Bronchial epithelial cell (primary cell): ENCODE measurements at regions not wholly inside any gene's neighbourhood (a gene's known extent, or its start where the extent isn't known, plus 50 kb on each side); places are given as distances from the start of the nearest gene placed in this dataset.

Experiments used
- DNase-seq: peaks from one replicate; pipeline ENCODE4 v3.0.0-alpha.2; 2010; ENCODE audit warnings: low read depth
- FAIRE-seq: peaks from 2 replicates; lab custom pipeline; 2011; peaks lifted over from hg19 to GRCh38; lab: Jason Lieb, UNC
- H3K27me3 ChIP-seq: 2 replicates; pipeline ENCODE4 v1.5.1; 2011; ENCODE audit warnings: low read length; ENCODE audit not compliant: control insufficient read depth, insufficient read depth
- H3K36me3 ChIP-seq: 2 replicates; pipeline ENCODE4 v1.5.1; 2011; ENCODE audit warnings: low read length; ENCODE audit not compliant: control insufficient read depth, insufficient read depth
- H3K4me3 ChIP-seq: 2 replicates; pipeline ENCODE4 v1.5.1; 2011; ENCODE audit warnings: mild to moderate bottlenecking, low read depth, low read length, control low read depth
- TF ChIP-seq, protein P1 (sequence below): IDR thresholded peaks from 2 replicates; pipeline ENCODE4 v1.5.1; 2011; ENCODE audit warnings: mild to moderate bottlenecking, moderate library complexity, low read length, control low read depth, inconsistent platforms; ENCODE audit not compliant: insufficient read depth, severe bottlenecking

DNA sequence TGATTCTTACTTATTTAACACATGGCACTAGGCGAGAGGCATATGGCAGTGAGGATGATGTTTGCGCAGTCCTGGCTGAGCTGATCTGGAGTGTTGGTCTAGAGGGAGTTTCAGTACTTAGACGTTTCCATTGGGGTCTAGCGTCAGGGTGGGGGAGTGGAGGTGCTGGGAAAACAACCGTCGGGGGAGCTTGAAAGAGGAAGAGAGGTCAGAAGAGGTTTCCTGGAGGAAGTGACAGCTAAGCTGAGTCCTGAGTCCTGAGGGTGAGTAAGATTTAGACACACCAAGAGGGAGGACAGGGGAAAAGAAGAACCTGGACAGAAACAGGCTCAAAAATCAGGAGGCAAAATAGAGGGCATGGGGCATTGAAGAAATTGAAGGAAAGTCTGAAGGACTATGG lies 81.4 kb downstream of the ALOX5AP start:
- H3K27me3 ChIP-seq: no peaks in the 10 kb centered on the region
- H3K36me3 ChIP-seq: no peaks in the 10 kb centered on the region
- TF ChIP-seq, protein P1, sequence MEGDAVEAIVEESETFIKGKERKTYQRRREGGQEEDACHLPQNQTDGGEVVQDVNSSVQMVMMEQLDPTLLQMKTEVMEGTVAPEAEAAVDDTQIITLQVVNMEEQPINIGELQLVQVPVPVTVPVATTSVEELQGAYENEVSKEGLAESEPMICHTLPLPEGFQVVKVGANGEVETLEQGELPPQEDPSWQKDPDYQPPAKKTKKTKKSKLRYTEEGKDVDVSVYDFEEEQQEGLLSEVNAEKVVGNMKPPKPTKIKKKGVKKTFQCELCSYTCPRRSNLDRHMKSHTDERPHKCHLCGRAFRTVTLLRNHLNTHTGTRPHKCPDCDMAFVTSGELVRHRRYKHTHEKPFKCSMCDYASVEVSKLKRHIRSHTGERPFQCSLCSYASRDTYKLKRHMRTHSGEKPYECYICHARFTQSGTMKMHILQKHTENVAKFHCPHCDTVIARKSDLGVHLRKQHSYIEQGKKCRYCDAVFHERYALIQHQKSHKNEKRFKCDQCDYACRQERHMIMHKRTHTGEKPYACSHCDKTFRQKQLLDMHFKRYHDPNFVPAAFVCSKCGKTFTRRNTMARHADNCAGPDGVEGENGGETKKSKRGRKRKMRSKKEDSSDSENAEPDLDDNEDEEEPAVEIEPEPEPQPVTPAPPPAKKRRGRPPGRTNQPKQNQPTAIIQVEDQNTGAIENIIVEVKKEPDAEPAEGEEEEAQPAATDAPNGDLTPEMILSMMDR: no peak
- FAIRE-seq (no peak), DNase-seq (no peak)
- H3K4me3 ChIP-seq: no peak overlapping the region

DNA sequence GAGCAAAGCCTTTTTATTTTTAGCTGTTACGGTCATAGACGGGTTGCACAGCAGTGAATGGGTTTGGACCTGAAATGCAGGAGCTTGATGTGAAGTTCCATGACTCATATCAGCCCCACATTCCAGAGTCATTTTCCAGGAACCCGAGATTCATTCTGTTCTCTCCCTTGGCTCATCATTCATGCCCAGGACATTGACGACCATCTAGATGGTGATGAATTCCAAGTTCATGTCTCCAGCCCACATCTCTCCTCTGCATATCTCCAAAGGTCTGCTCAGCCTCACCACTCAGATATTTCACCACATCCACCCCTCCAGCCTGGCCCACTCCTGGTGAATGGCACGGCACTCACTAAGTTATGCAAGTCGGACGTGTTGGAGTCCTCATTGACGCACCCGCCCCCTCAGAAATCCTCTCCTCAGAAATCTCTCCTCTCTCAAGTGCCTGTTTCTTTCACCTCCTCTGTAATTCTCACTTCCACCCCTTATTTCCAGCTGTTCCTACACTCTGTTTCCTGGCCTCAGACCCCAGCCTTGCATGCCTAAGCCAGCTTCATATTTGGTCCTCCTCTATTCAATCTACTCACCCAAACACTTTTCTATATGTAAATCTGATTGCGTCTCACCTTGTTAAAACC lies 83.1 kb downstream of the ALOX5AP start:
- DNase-seq (peak; percentile 90), FAIRE-seq (peak; percentile 68)
- TF ChIP-seq, protein P1: no peak
- no peaks in the 10 kb centered on the region for H3K27me3 ChIP-seq
- no peak overlapping the region for H3K4me3 ChIP-seq
- H3K36me3 ChIP-seq: no peaks in the 10 kb centered on the region

DNA sequence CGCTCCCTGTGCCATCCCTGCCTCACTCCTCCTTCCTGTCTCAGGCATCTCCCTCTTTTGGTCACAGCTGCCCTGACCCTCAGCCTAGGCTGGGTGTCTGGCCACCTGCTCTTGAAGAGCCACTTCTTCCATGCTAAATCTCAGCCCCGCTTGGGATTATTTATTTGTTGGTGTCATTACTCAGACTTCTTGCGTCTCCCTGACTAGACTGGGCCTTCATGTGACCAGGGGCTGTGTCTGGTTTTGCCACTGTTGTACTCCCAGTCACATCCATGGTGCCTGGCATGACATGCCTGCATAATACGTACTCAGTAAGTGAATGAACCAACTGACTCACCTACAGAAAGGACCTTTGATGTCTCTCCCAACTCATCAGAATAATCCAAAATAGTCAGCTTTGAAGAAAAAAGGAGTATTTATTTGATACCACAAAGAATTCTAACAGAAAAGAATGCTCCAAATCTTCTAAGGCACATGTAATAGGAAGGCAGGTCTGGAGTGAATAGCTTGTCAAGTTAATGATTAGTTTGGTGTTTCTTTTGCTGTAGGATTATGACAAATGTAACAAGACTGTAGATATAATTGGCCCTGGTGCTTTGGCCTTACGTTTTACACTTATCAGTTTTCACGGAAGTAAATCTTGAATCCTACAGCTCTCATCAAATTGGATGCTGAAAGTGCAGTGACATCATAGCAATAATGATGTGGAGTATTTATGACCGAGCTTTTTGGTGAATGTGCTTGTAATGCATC lies 84.0 kb downstream of the ALOX5AP start:
- Histone ChIP-seq H3K36me3 (no peaks in the 10 kb centered on the region), H3K27me3 (no peaks in the 10 kb centered on the region), H3K4me3 (no peak overlapping the region)
- FAIRE-seq (peak; percentile 7), DNase-seq (no peak)
- TF ChIP-seq, protein P1: no peak

DNA sequence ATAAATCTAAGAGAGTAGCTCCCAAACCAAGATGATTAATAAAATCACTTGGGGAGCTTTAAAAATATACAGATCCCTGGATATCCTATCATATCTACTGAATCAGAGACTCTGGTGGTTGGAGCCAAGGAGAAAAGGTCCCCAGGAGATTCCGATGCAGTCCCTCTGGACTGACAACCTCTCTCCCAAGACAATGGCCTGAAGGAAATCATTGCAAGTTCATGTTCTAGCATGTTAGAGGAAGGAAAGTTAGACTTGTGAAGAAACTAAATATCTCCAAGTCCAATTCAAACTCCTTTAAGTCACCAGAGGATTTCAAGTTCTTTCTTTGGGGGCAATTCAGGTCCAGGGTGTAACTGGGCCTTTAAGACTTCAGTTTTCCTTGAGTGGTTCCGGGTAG lies 84.7 kb upstream of the MEDAG start:
- Histone ChIP-seq H3K4me3 (no peak overlapping the region), H3K36me3 (no peaks in the 10 kb centered on the region), H3K27me3 (no peaks in the 10 kb centered on the region)
- FAIRE-seq (no peak), DNase-seq (peak; percentile 65)
- TF ChIP-seq, protein P1: no peak

DNA sequence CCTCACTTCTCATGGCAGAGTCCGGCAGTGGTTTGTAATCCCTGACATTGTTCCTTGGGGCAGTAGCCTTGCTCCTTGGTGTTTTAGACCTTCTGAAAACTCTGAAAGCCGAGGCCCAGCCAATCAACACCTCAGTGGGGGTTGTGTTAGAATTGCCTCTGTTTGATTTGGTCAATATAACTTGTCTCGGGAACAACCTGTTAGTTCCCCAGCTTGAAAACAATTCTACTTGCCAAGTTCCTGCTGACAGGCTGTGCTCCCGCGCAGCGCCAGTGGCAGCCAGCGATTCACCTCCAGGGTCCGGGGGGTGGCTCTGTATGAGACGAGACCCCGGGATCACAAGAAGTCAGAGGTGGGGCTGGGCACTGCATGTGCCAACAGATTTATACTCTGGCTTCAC lies 81.4 kb upstream of the MEDAG start:
- no peaks in the 10 kb centered on the region for H3K36me3 ChIP-seq
- FAIRE-seq (no peak), DNase-seq (no peak)
- TF ChIP-seq, protein P1: no peak
- no peaks in the 10 kb centered on the region for H3K27me3 ChIP-seq
- H3K4me3 ChIP-seq: no peak overlapping the region
